ENCODE measurements at regions not wholly inside any gene's neighbourhood (a gene's known extent, or its start where the extent isn't known, plus 50 kb on each side); places are given as distances from the start of the nearest gene placed in this dataset.

DNA sequence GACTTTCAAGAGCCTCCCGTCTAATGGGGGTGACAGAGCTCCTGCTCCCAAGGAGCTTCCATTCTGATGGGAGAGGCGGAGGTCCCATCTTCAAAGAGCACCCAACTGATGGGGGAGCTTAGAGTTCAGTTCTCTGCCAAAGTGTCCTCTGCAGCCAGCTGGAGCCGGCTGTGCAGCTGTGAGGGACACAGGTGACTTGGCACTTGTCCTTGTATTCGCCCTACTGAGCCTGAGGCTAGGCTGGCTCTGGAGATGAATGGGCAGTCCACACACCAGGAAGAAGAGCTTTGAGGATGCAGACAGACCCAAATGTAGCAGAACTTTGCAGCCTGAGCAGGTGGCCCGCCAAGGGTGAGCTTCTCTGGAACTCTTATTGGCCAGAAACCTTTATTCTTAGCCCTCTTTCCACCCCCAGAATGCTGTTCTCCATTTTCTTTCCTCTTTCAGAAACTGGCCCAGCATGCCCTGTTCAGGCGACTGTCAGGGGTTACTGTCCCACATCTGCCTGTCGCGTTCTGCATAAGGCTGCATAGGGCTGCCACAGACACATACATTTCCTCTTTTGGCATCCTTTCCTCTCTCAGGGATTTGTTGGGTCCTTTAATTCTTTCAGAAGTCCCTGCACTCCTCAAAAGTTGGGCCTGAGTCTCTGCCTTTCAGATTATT is 108.7 kb upstream of the LRFN2 start:
- H3K4me1 ChIP-seq (replicated peaks in 1 of 2; ENCODE audit: control insufficient read depth in 2 of 2, insufficient read depth in 2 of 2, low read length in 2 of 2) = no peaks in the 10 kb centered on the region; a peak in 1 of 5 replicates
- H3K27ac ChIP-seq (ENCODE audit: extremely low read depth, low read depth, low read length) = no peak overlapping the region
- no peak for TF ChIP-seq RBM22 (IDR thresholded peaks at IDR 0.05; ENCODE audit: low read depth, low read length, poor library complexity, severe bottlenecking)
- no peak for TF ChIP-seq E2F4 (CRISPR knock-in tag; IDR thresholded peaks at IDR 0.05; ENCODE audit: low read depth)
- no peak for TF ChIP-seq ZBTB5 (IDR thresholded peaks at IDR 0.05)
- no peak for TF ChIP-seq NFYB (IDR thresholded peaks at IDR 0.05; ENCODE audit: extremely low read depth, insufficient read length)
- TF ChIP-seq ETV6 (IDR thresholded peaks at IDR 0.05; ENCODE audit: borderline replicate concordance in 1 of 2, low read depth in 2 of 2, low read length in 1 of 2) = no peak
- TF ChIP-seq ETV6 (CRISPR knock-in tag; IDR thresholded peaks at IDR 0.05; ENCODE audit: borderline replicate concordance) = no peak
- TF ChIP-seq KDM5B (IDR thresholded peaks at IDR 0.05; ENCODE audit: insufficient replicate concordance, low read depth, low read length) = no peak
- no peak for TF ChIP-seq HNRNPUL1 (IDR thresholded peaks at IDR 0.05; ENCODE audit: low read length)
- TF ChIP-seq MXI1 (IDR thresholded peaks at IDR 0.05; ENCODE audit: low read depth, low read length) = no peak
- CTCF ChIA-PET (ENCODE audit: low intra/inter-chr PET ratio) = no interaction called here
- ATAC-seq = no peak
- no peak for DNase-seq (ENCODE audit: extremely low read depth in 1 of 4, low spot score in 3 of 4)
- no TSS peak for BruUV-seq (replicated peaks)
- no peaks in the 10 kb centered on the region for H3K79me2 ChIP-seq (ENCODE audit: control insufficient read depth, insufficient read depth, low read length)
- H3K9me1 ChIP-seq (ENCODE audit: control insufficient read depth, insufficient read depth, low read length) = no peaks in the 10 kb centered on the region
- POLR2A ChIA-PET = interaction anchor here (0.6 kb wide), 2 partner anchors 33 to 34 kb away, joined by 3 read pairs; no protein-coding TSS in a partner anchor
- H3K36me3 ChIP-seq (ENCODE audit: control insufficient read depth, insufficient read depth, low read length) = no peaks in the 10 kb centered on the region
- in situ Hi-C loops (cut with MboI) = no loop called here
- H3K9ac ChIP-seq (ENCODE audit: insufficient read depth in 1 of 2, low read depth in 2 of 2, low read length in 2 of 2) = no peak overlapping the region
- 6% methylated on average over 8 of the region's 8 CpGs for WGBS (ENCODE audit: insufficient coverage, low coverage, missing lambda C conversion rate)
- intact Hi-C loops (cut with micrococcal nuclease) = no loop called here
- no peak overlapping the region for H2AFZ ChIP-seq (ENCODE audit: low read depth, low read length)
- peaks cover 2 to 25% of the 10 kb centered on the region in 2 experiments; a peak in 3 of 5 replicates for H3K27me3 ChIP-seq (ENCODE audit: control insufficient read depth in 2 of 2, insufficient read depth in 2 of 2, low read length in 2 of 2)
- no peaks in the 10 kb centered on the region for H4K20me1 ChIP-seq (replicated peaks; ENCODE audit: control insufficient read depth, insufficient read depth, low read length)
- H3K9me3 ChIP-seq (replicated peaks; ENCODE audit: control insufficient read depth, insufficient read depth, low read depth, low read length) = no peaks in the 10 kb centered on the region
- no peak overlapping the region for H3K4me2 ChIP-seq (ENCODE audit: insufficient read depth, low read length)
- no peak for FAIRE-seq
- H3K4me3 ChIP-seq = no peak overlapping the region
